ENCODE measurements at regions not wholly inside any gene's neighbourhood (a gene's known extent, or its start where the extent isn't known, plus 50 kb on each side); places are given as distances from the start of the nearest gene placed in this dataset.

DNA sequence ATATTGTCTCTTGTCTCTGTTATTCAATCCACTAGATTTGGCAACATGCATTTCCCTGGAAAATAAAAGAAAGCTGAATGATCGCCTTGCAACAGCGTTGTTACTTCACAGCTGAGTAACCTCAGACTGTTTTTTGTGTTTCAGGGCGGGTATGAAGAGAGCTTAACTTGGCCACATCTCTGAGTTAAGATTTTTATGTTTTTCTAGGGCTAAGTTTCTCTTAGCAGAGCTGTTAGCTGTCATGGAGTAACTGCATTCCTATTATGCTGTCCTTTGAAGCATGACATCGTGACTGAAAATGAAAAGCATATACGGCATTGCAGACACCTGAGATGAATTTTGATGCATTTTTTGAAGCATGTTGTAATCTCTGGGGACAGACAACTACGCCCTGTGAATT, 1798.9 kb downstream of the PCDH7 start:
- WGBS (ENCODE audit: low lambda C conversion rate, missing lambda C conversion rate) = 78% methylated on average over 6 of the region's 6 CpGs
- H3K9me2 ChIP-seq (replicated peaks; ENCODE audit: insufficient read depth) = no peaks in the 10 kb centered on the region
- H3K4me2 ChIP-seq = no peak overlapping the region
- TF ChIP-seq, protein P1, sequence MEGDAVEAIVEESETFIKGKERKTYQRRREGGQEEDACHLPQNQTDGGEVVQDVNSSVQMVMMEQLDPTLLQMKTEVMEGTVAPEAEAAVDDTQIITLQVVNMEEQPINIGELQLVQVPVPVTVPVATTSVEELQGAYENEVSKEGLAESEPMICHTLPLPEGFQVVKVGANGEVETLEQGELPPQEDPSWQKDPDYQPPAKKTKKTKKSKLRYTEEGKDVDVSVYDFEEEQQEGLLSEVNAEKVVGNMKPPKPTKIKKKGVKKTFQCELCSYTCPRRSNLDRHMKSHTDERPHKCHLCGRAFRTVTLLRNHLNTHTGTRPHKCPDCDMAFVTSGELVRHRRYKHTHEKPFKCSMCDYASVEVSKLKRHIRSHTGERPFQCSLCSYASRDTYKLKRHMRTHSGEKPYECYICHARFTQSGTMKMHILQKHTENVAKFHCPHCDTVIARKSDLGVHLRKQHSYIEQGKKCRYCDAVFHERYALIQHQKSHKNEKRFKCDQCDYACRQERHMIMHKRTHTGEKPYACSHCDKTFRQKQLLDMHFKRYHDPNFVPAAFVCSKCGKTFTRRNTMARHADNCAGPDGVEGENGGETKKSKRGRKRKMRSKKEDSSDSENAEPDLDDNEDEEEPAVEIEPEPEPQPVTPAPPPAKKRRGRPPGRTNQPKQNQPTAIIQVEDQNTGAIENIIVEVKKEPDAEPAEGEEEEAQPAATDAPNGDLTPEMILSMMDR (IDR thresholded peaks at IDR 0.05; ENCODE audit: poor library complexity) = no peak
- TF ChIP-seq EZH2 (IDR thresholded peaks at IDR 0.05; ENCODE audit: borderline replicate concordance) = no peak
- TF ChIP-seq EZH2phosphoT487 (IDR thresholded peaks at IDR 0.05; ENCODE audit: low read depth, severe bottlenecking, unreplicated experiment) = no peak
- H3K79me2 ChIP-seq = no peaks in the 10 kb centered on the region
- no peak overlapping the region for H3K27ac ChIP-seq
- H2AFZ ChIP-seq = no peak overlapping the region
- H3K9me3 ChIP-seq (ENCODE audit: low read depth) = no peaks in the 10 kb centered on the region
- H3K36me3 ChIP-seq (replicated peaks; ENCODE audit: insufficient read depth, low read depth) = no peaks in the 10 kb centered on the region
- no peaks in the 10 kb centered on the region for H4K20me1 ChIP-seq (ENCODE audit: insufficient read depth, poor library complexity, severe bottlenecking)
- no peaks in the 10 kb centered on the region for H3K4me1 ChIP-seq (ENCODE audit: insufficient read depth)
- H3K4me3 ChIP-seq = no peak overlapping the region
- H3K27me3 ChIP-seq = no peaks in the 10 kb centered on the region
- no peak for DNase-seq (ENCODE audit: low spot score)

DNA sequence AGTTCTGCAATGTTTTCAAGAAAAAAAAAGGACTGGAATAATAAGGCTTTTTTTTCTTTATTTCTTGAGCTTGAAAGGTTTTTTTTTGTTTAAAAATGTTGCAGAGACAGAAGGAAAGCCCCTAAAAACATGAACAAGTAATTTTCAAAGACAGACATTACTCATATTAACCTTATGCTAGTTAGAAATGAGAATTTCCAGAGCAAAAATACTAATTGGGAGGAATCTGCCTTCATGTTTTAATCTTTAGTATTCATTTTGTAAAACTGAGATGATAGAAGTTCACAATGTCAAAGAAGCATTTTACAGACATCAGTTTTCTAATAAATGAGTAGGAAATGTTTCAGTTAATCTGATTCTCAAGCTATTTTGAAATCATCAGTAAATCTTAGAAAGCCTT, 1805.3 kb downstream of the PCDH7 start:
- Histone ChIP-seq H4K20me1 (ENCODE audit: insufficient read depth, poor library complexity, severe bottlenecking) (no peaks in the 10 kb centered on the region), H3K79me2 (no peaks in the 10 kb centered on the region), H3K4me1 (ENCODE audit: insufficient read depth) (no peaks in the 10 kb centered on the region), H3K4me3 (no peak overlapping the region), H3K9me3 (ENCODE audit: low read depth) (no peaks in the 10 kb centered on the region), H3K9me2 (replicated peaks; ENCODE audit: insufficient read depth) (no peaks in the 10 kb centered on the region), H2AFZ (no peak overlapping the region), H3K4me2 (no peak overlapping the region), H3K27me3 (no peaks in the 10 kb centered on the region), H3K36me3 (replicated peaks; ENCODE audit: insufficient read depth, low read depth) (no peaks in the 10 kb centered on the region), H3K27ac (no peak overlapping the region)
- no peak for TF ChIP-seq EZH2 (IDR thresholded peaks at IDR 0.05; ENCODE audit: borderline replicate concordance)
- TF ChIP-seq EZH2phosphoT487 (IDR thresholded peaks at IDR 0.05; ENCODE audit: low read depth, severe bottlenecking, unreplicated experiment) = no peak
- TF ChIP-seq, protein P1 (IDR thresholded peaks at IDR 0.05; ENCODE audit: poor library complexity) = no peak
- no peak for DNase-seq (ENCODE audit: low spot score)

DNA sequence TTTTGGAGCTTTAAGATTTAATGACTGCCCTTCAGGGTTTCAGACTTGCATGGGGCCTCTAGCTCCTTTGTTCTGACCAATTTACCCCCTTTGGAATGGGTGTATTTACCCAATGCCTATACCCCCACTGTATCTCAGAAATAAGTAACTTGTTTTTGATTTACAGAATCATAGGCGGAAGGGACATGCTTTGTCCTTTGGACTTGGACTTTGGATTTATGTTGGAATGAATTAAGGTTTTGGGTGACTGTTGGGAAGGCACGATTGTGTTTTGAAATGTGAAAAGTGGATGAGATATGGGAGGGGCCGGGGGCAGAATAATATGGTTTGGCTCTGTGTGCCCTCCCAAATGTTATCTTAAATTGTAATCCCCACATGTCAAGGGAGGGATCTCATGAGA, 1824.7 kb downstream of the PCDH7 start:
- TF ChIP-seq EZH2phosphoT487 (IDR thresholded peaks at IDR 0.05; ENCODE audit: low read depth, severe bottlenecking, unreplicated experiment) (no peak), EZH2 (IDR thresholded peaks at IDR 0.05; ENCODE audit: borderline replicate concordance) (no peak)
- TF ChIP-seq, protein P1 (IDR thresholded peaks at IDR 0.05; ENCODE audit: poor library complexity) = no peak
- Histone ChIP-seq H3K9me2 (replicated peaks; ENCODE audit: insufficient read depth) (no peaks in the 10 kb centered on the region), H2AFZ (no peak overlapping the region), H3K9me3 (ENCODE audit: low read depth) (no peaks in the 10 kb centered on the region), H4K20me1 (ENCODE audit: insufficient read depth, poor library complexity, severe bottlenecking) (no peaks in the 10 kb centered on the region), H3K27ac (no peak overlapping the region), H3K4me3 (no peak overlapping the region), H3K36me3 (replicated peaks; ENCODE audit: insufficient read depth, low read depth) (no peaks in the 10 kb centered on the region), H3K79me2 (no peaks in the 10 kb centered on the region), H3K4me2 (no peak overlapping the region), H3K4me1 (ENCODE audit: insufficient read depth) (no peaks in the 10 kb centered on the region), H3K27me3 (no peaks in the 10 kb centered on the region)
- 91% methylated on average over 3 of the region's 3 CpGs for WGBS (ENCODE audit: low lambda C conversion rate, missing lambda C conversion rate)
- DNase-seq (ENCODE audit: low spot score) = no peak

DNA sequence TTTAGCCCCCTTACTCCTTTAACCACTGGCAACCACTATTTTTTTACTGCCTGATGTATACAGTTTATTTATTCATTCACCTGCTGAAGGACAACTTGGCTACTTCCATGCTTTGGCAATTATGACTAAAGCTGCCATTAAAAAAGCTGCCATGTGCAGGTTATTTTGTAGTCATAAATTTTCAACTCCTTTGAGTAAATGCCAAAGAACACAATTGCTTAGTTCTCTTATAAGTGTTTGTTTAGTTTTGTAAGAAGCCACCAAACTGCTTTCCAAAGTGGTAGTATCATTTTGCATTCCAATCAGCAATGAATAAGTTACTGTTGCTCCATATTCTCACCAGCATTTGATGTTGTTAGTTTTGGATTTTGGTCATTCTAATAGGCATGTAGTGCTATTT, 1831.8 kb downstream of the PCDH7 start:
- H3K9me2 ChIP-seq (replicated peaks; ENCODE audit: insufficient read depth) = no peaks in the 10 kb centered on the region
- no peaks in the 10 kb centered on the region for H3K27me3 ChIP-seq
- no peak for TF ChIP-seq EZH2 (IDR thresholded peaks at IDR 0.05; ENCODE audit: borderline replicate concordance)
- TF ChIP-seq, protein P1 (IDR thresholded peaks at IDR 0.05; ENCODE audit: poor library complexity) = no peak
- TF ChIP-seq EZH2phosphoT487 (IDR thresholded peaks at IDR 0.05; ENCODE audit: low read depth, severe bottlenecking, unreplicated experiment) = no peak
- no peak overlapping the region for H2AFZ ChIP-seq
- no peak overlapping the region for H3K27ac ChIP-seq
- H3K4me2 ChIP-seq = no peak overlapping the region
- no peaks in the 10 kb centered on the region for H3K4me1 ChIP-seq (ENCODE audit: insufficient read depth)
- H3K36me3 ChIP-seq (replicated peaks; ENCODE audit: insufficient read depth, low read depth) = no peaks in the 10 kb centered on the region
- H4K20me1 ChIP-seq (ENCODE audit: insufficient read depth, poor library complexity, severe bottlenecking) = no peaks in the 10 kb centered on the region
- H3K4me3 ChIP-seq = no peak overlapping the region
- no peak for DNase-seq (ENCODE audit: low spot score)
- H3K79me2 ChIP-seq = no peaks in the 10 kb centered on the region
- no peaks in the 10 kb centered on the region for H3K9me3 ChIP-seq (ENCODE audit: low read depth)
